ENCODE measurements at regions not wholly inside any gene's neighbourhood (a gene's known extent, or its start where the extent isn't known, plus 50 kb on each side); places are given as distances from the start of the nearest gene placed in this dataset.

- TF ChIP-seq POLR2A (IDR thresholded peaks at IDR 0.05; ENCODE audit: low read depth, low read length) (no peak), POLR2AphosphoS5 (IDR thresholded peaks at IDR 0.05; ENCODE audit: low read depth, low read length) (no peak), SPI1 (IDR thresholded peaks at IDR 0.05; ENCODE audit: low read depth, low read length) (no peak), TAF1 (IDR thresholded peaks at IDR 0.05; ENCODE audit: low read depth, low read length) (no peak), PAX5 (IDR thresholded peaks at IDR 0.05; ENCODE audit: insufficient read depth, low read length, severe bottlenecking) (no peak), POU2F2 (IDR thresholded peaks at IDR 0.05; ENCODE audit: low read depth, low read length) (no peak)
Measured at GRCh38 chr7:131665021-131665420, 108.6 kb upstream of the PODXL start.
